ENCODE measurements at regions not wholly inside any gene's neighbourhood (a gene's known extent, or its start where the extent isn't known, plus 50 kb on each side); places are given as distances from the start of the nearest gene placed in this dataset.

DNA sequence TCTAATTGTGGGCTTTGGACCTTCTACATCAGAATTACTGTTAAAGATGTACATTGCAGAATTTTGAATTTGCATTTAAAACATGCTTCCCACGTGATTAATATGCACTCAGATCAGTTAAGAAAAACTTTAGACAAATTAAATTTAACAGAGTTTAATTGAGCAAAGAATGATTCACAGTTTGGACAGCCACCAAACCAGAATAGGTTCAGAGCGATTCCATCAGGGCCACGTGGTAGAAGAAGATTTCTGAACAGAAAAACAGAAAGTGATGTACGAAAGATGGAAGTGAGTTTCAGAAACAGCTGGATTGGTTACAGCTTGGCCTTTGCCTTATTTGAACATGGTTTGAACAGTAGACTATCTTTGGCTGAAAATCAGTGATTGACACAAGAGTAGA is 704.2 kb upstream of the MAP3K7 start:
- TF ChIP-seq, protein P1, sequence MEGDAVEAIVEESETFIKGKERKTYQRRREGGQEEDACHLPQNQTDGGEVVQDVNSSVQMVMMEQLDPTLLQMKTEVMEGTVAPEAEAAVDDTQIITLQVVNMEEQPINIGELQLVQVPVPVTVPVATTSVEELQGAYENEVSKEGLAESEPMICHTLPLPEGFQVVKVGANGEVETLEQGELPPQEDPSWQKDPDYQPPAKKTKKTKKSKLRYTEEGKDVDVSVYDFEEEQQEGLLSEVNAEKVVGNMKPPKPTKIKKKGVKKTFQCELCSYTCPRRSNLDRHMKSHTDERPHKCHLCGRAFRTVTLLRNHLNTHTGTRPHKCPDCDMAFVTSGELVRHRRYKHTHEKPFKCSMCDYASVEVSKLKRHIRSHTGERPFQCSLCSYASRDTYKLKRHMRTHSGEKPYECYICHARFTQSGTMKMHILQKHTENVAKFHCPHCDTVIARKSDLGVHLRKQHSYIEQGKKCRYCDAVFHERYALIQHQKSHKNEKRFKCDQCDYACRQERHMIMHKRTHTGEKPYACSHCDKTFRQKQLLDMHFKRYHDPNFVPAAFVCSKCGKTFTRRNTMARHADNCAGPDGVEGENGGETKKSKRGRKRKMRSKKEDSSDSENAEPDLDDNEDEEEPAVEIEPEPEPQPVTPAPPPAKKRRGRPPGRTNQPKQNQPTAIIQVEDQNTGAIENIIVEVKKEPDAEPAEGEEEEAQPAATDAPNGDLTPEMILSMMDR (IDR thresholded peaks at IDR 0.05) = no peak
- TF ChIP-seq POLR2A (IDR thresholded peaks at IDR 0.05) = no peak
